ENCODE measurements at regions not wholly inside any gene's neighbourhood (a gene's known extent, or its start where the extent isn't known, plus 50 kb on each side); places are given as distances from the start of the nearest gene placed in this dataset.
"Not testable (repeated sequence)": the region's sequence is repeated elsewhere in the genome, so short reads cannot be mapped to it uniquely, and the experiment has no call there.

- not testable (repeated sequence) for TF ChIP-seq CTCF, POLR2A (IDR thresholded peaks at IDR 0.05)
These were observed 3052.4 kb downstream of the RPIA start for GRCh38 chr2:91743910-91744309.
